HCT116 (cell line): ENCODE measurements at regions not wholly inside any gene's neighbourhood (a gene's known extent, or its start where the extent isn't known, plus 50 kb on each side); places are given as distances from the start of the nearest gene placed in this dataset.

Source experiments
- ATAC-seq: fragments of 200-7000 bp; cut with Tn5 transposase; 2 replicates; pipeline ENCODE4 v1.9.1; 2020; ENCODE audit warnings: mild to moderate bottlenecking, moderate library complexity
- BruUV-seq: library from RNA; stranded (reverse); fragments of 400-500 nt; replicated peaks from 2 replicates; lab custom pipeline; 2021; lab: Mats Ljungman, UMichigan
- CTCF ChIA-PET: fragments of 300-600 bp; sonication (Branson Sonifier 250); formaldehyde crosslinking; loops from one replicate; lab custom pipeline; 2021; ENCODE audit warnings: antibody characterized with exemption; lab: Charles Lee
- POLR2A ChIA-PET: fragments of 300-600, 350-600 bp; sonication (Branson Sonifier 250); formaldehyde crosslinking; loops from one replicate; lab custom pipeline; 2021; ENCODE audit warnings: antibody characterized with exemption; lab: Charles Lee
- RAD21 ChIA-PET, 2 experiments: fragments of 300-600 bp; sonication (Branson Sonifier 250); formaldehyde crosslinking; loops; one replicate each; lab custom pipeline; 2023; ENCODE audit warnings: low total read pairs in 2 of 2; ENCODE audit not compliant: uncharacterized antibody in 2 of 2, unreplicated experiment in 2 of 2, low non-redundant PET in 1 of 2; lab: Charles Lee
- DNase-seq: peaks from one replicate; pipeline ENCODE4 v3.0.0-alpha.2; 2010; ENCODE audit warnings: low read depth, low spot score
- H2AFZ ChIP-seq: fragments of 200-600 bp; shearing (Covaris generic), sonication (generic); 2 replicates; pipeline ENCODE4 v1.6.1; 2017; ENCODE audit warnings: low read depth, mixed run types, mixed read lengths, antibody characterized with exemption, low read length; ENCODE audit not compliant: poor library complexity, severe bottlenecking
- H3K27ac ChIP-seq: 2 replicates; pipeline ENCODE4 v1.5.1; 2012; ENCODE audit warnings: low read depth, low read length
- H3K27me3 ChIP-seq: fragments of 200-600 bp; sonication (generic); 2 replicates; pipeline ENCODE4 v1.6.1; 2016; ENCODE audit warnings: mixed run types, low read length, mixed read lengths; ENCODE audit not compliant: insufficient read depth
- H3K36me3 ChIP-seq, 2 experiments: fragments of 200-500 bp in 1 of 2; fragments of 200-600 bp in 1 of 2; sonication (Bioruptor generic) in 1 of 2; sonication (generic) in 1 of 2; 2 replicates each; pipeline versions ENCODE4 v1.5.1 to v1.6.1; 2014 to 2016; ENCODE audit warnings: low read length in 2 of 2, inconsistent platforms in 1 of 2, mixed read lengths in 1 of 2, mixed run types in 1 of 2; ENCODE audit not compliant: insufficient read depth in 2 of 2, control insufficient read depth in 1 of 2
- H3K4me1 ChIP-seq, 2 experiments: fragments of 200-600 bp in 1 of 2; sonication (generic) in 1 of 2; 2 replicates each; pipeline versions ENCODE4 v1.5.1 to v1.6.1; 2012 to 2017; ENCODE audit warnings: low read length in 2 of 2, inconsistent platforms in 1 of 2, mild to moderate bottlenecking in 1 of 2, mixed read lengths in 1 of 2, mixed run types in 1 of 2, moderate library complexity in 1 of 2; ENCODE audit not compliant: insufficient read depth in 2 of 2, control insufficient read depth in 1 of 2
- H3K4me2 ChIP-seq: fragments of 200-600 bp; sonication (generic); 2 replicates; pipeline ENCODE4 v1.6.1; 2017; ENCODE audit warnings: mixed run types, low read length, mixed read lengths
- H3K4me3 ChIP-seq, 2 experiments: fragments of 200-600 bp in 1 of 2; sonication (generic) in 1 of 2; replicated peaks in 1 of 2; 2 replicates each; pipeline ENCODE4 v1.5.1; 2011 to 2016; ENCODE audit warnings: low read length in 2 of 2, control low read depth in 1 of 2, low read depth in 1 of 2, mild to moderate bottlenecking in 1 of 2, mixed read lengths in 1 of 2, mixed run types in 1 of 2
- H3K79me2 ChIP-seq: fragments of 200-600 bp; sonication (generic); 2 replicates; pipeline ENCODE4 v1.6.1; 2017; ENCODE audit warnings: mild to moderate bottlenecking, mixed run types, low read length, moderate library complexity, mixed read lengths; ENCODE audit not compliant: insufficient read depth
- H3K9ac ChIP-seq: fragments of 200-600 bp; sonication (generic); 2 replicates; pipeline ENCODE4 v1.6.1; 2016; ENCODE audit warnings: low read length, mixed read lengths
- H3K9me2 ChIP-seq: fragments of 200-600 bp; sonication (generic), shearing (Covaris generic); 2 replicates; pipeline ENCODE4 v1.6.1; 2017; ENCODE audit warnings: mixed run types, mild to moderate bottlenecking, moderate library complexity; ENCODE audit not compliant: insufficient read depth
- H3K9me3 ChIP-seq, 2 experiments: fragments of 200-500 bp in 1 of 2; fragments of 200-600 bp in 1 of 2; sonication (Bioruptor generic) in 1 of 2; sonication (generic) in 1 of 2; 2 replicates each; pipeline ENCODE4 v1.6.1; 2014 to 2017; ENCODE audit warnings: low read length in 2 of 2, mixed read lengths in 2 of 2, inconsistent platforms in 1 of 2, low read depth in 1 of 2, mild to moderate bottlenecking in 1 of 2, mixed run types in 1 of 2, moderate library complexity in 1 of 2; ENCODE audit not compliant: control insufficient read depth in 1 of 2, insufficient read depth in 1 of 2
- H4K20me1 ChIP-seq: fragments of 200-600 bp; sonication (generic), shearing (Covaris generic); 2 replicates; pipeline ENCODE4 v1.6.1; 2017; ENCODE audit warnings: mixed run types, mild to moderate bottlenecking, moderate library complexity; ENCODE audit not compliant: insufficient read depth
- ATF3 ChIP-seq: IDR thresholded peaks from 2 replicates; pipeline ENCODE4 v1.6.1; 2012
- CBX3 ChIP-seq: IDR thresholded peaks from 2 replicates; pipeline ENCODE4 v1.6.1; 2012; ENCODE audit warnings: low read depth
- CEBPB ChIP-seq: IDR thresholded peaks from 2 replicates; pipeline ENCODE4 v1.6.1; 2012; ENCODE audit warnings: low read depth
- CTCF ChIP-seq, 3 experiments: fragments of 200-600 bp in 1 of 3; sonication (generic) in 1 of 3; IDR thresholded peaks in 2 of 3; conservative IDR thresholded peaks in 1 of 3; 2 replicates each; pipeline ENCODE4 v1.5.1; 2012 to 2017; ENCODE audit warnings: low read depth in 2 of 3, low read length in 2 of 3, antibody characterized with exemption in 1 of 3, borderline replicate concordance in 1 of 3, control low read depth in 1 of 3, mild to moderate bottlenecking in 1 of 3, mixed read lengths in 1 of 3, mixed run types in 1 of 3, moderate library complexity in 1 of 3; ENCODE audit not compliant: insufficient read depth in 1 of 3
- EGR1 ChIP-seq: IDR thresholded peaks from 2 replicates; pipeline ENCODE4 v1.6.1; 2012; ENCODE audit warnings: low read depth
- ELF1 ChIP-seq: IDR thresholded peaks from 2 replicates; pipeline ENCODE4 v1.6.1; 2012; ENCODE audit warnings: low read depth, borderline replicate concordance
- EZH2 ChIP-seq: fragments of 200-600 bp; sonication (generic); IDR thresholded peaks from 2 replicates; pipeline ENCODE4 v1.6.1; 2017; ENCODE audit warnings: antibody characterized with exemption, mixed run types
- FOSL1 ChIP-seq: IDR thresholded peaks from 2 replicates; pipeline ENCODE4 v1.6.1; 2012; ENCODE audit warnings: low read depth
- JUND ChIP-seq: IDR thresholded peaks from 2 replicates; pipeline ENCODE4 v1.6.1; 2012
- MAX ChIP-seq: IDR thresholded peaks from 2 replicates; pipeline ENCODE4 v1.6.1; 2012
- REST ChIP-seq: IDR thresholded peaks from 2 replicates; pipeline ENCODE4 v1.6.1; 2012; ENCODE audit warnings: low read depth
- SP1 ChIP-seq: IDR thresholded peaks from 2 replicates; pipeline ENCODE4 v1.6.1; 2012; ENCODE audit warnings: low read depth
- ZBTB33 ChIP-seq: IDR thresholded peaks from 2 replicates; pipeline ENCODE4 v1.6.1; 2011; ENCODE audit warnings: mild to moderate bottlenecking, low read length, moderate library complexity; ENCODE audit not compliant: insufficient replicate concordance; ENCODE audit errors: extremely low read depth
- ZFX ChIP-seq: fragments of 450-650 bp; IDR thresholded peaks from 2 replicates; pipeline ENCODE4 v1.6.1; 2017
- ZNF274 ChIP-seq: fragments of 200-500 bp; sonication (Bioruptor generic); IDR thresholded peaks from 2 replicates; pipeline ENCODE4 v1.6.1; 2014; ENCODE audit warnings: mild to moderate bottlenecking, low read depth, low read length, inconsistent platforms
- intact Hi-C: fragments of 100-400 bp; cut with micrococcal nuclease; formaldehyde crosslinking; loops from 2 replicates; pipeline ENCODE4 v1.10.0; 2022

- ChIA-PET CTCF (interaction anchor here (0.9 kb wide), 1 partner anchor 10 kb away, joined by 3 read pairs; no protein-coding TSS in a partner anchor), RAD21 (no interaction called here), POLR2A (no interaction called here)
- no peak overlapping the region for H3K4me2 ChIP-seq
- no peaks in the 10 kb centered on the region for H4K20me1 ChIP-seq
- H3K9me3 ChIP-seq = no peaks in the 10 kb centered on the region
- H3K9me2 ChIP-seq = no peaks in the 10 kb centered on the region
- no TSS peak for BruUV-seq
- H3K9ac ChIP-seq = no peak overlapping the region
- TF ChIP-seq ZFX (no peak), MAX (no peak), EGR1 (no peak), ZBTB33 (no peak), FOSL1 (no peak), CBX3 (no peak), CEBPB (no peak), SP1 (no peak), ATF3 (no peak), ELF1 (no peak), EZH2 (no peak), REST (no peak), JUND (no peak), ZNF274 (no peak), CTCF (IDR thresholded peaks at IDR 0.05 in 2 of 3, conservative IDR thresholded peaks at IDR 0.05 in 1 of 3; ENCODE audit: borderline replicate concordance in 1 of 3, insufficient read depth in 1 of 3, low read depth in 2 of 3, low read length in 2 of 3) (no peak)
- no peak overlapping the region for H2AFZ ChIP-seq
- H3K27ac ChIP-seq = no peak overlapping the region
- intact Hi-C loops = no loop called here
- no peaks in the 10 kb centered on the region for H3K79me2 ChIP-seq
- peaks cover 30% of the 10 kb centered on the region for H3K27me3 ChIP-seq
- no peaks in the 10 kb centered on the region for H3K4me1 ChIP-seq
- ATAC-seq (no peak), DNase-seq (no peak)
- H3K36me3 ChIP-seq = no peaks in the 10 kb centered on the region
- no peak overlapping the region for H3K4me3 ChIP-seq
Measured at GRCh38 chr1:209344156-209344555, 239.4 kb upstream of the CAMK1G start.
